OCI-LY7 (cell line): ENCODE measurements at regions not wholly inside any gene's neighbourhood (a gene's known extent, or its start where the extent isn't known, plus 50 kb on each side); places are given as distances from the start of the nearest gene placed in this dataset.

ENCODE experiments used
- BruUV-seq: library from RNA; stranded (reverse); fragments of 400-500 nt; replicated peaks from 2 replicates; lab custom pipeline; 2021; lab: Mats Ljungman, UMichigan
- CTCF ChIA-PET: fragments of 300-600 bp; sonication (Branson Sonifier 250); formaldehyde crosslinking; loops from one replicate; lab custom pipeline; 2022; ENCODE audit warnings: antibody characterized with exemption; ENCODE audit not compliant: unreplicated experiment; lab: Charles Lee
- POLR2A ChIA-PET: fragments of 300-600 bp; sonication (Branson Sonifier 250); formaldehyde crosslinking; loops from one replicate; lab custom pipeline; 2022; ENCODE audit warnings: antibody characterized with exemption; lab: Charles Lee
- DNase-seq: peaks from one replicate; pipeline ENCODE4 v3.0.0-alpha.2; 2015; ENCODE audit warnings: low spot score
- H2AFZ ChIP-seq: fragments of 200-600 bp; sonication (generic), shearing (Covaris generic); 2 replicates; pipeline ENCODE4 v1.6.1; 2014; ENCODE audit warnings: mild to moderate bottlenecking, antibody characterized with exemption, low read length, moderate library complexity
- H3K27ac ChIP-seq: fragments of 200-600 bp; sonication (generic); 2 replicates; pipeline ENCODE4 v1.5.1; 2014; ENCODE audit warnings: mixed run types, low read depth, mild to moderate bottlenecking, moderate library complexity, low read length, inconsistent platforms; ENCODE audit not compliant: poor library complexity, severe bottlenecking
- H3K36me3 ChIP-seq: fragments of 200-600 bp; sonication (generic); 2 replicates; pipeline ENCODE4 v1.6.1; 2014; ENCODE audit warnings: mild to moderate bottlenecking, antibody characterized with exemption, low read length, moderate library complexity, mixed read lengths; ENCODE audit not compliant: insufficient read depth
- H3K4me1 ChIP-seq: fragments of 200-600 bp; sonication (generic); 2 replicates; pipeline ENCODE4 v1.5.1; 2014; ENCODE audit warnings: mild to moderate bottlenecking, low read length; ENCODE audit not compliant: insufficient read depth, poor library complexity, severe bottlenecking
- H3K4me2 ChIP-seq: fragments of 200-600 bp; sonication (generic); 2 replicates; pipeline ENCODE4 v1.6.1; 2014; ENCODE audit warnings: mild to moderate bottlenecking, low read length
- H3K4me3 ChIP-seq: fragments of 200-600 bp; sonication (generic); 2 replicates; pipeline ENCODE4 v1.5.1; 2014; ENCODE audit warnings: mild to moderate bottlenecking, low read depth, low read length; ENCODE audit not compliant: poor library complexity, severe bottlenecking
- H3K79me2 ChIP-seq: fragments of 200-600 bp; sonication (generic); 2 replicates; pipeline ENCODE4 v1.6.1; 2016; ENCODE audit warnings: low read depth, mild to moderate bottlenecking, low read length, moderate library complexity, mixed read lengths; ENCODE audit not compliant: insufficient read depth
- H3K9me2 ChIP-seq: fragments of 200-600 bp; sonication (generic); 2 replicates; pipeline ENCODE4 v1.6.1; 2016; ENCODE audit warnings: mild to moderate bottlenecking, low read length, mixed read lengths; ENCODE audit not compliant: insufficient read depth
- H3K9me3 ChIP-seq: fragments of 200-600 bp; sonication (generic); 2 replicates; pipeline ENCODE4 v1.6.1; 2014; ENCODE audit warnings: mild to moderate bottlenecking, mixed run types, low read length, mixed read lengths
- H4K20me1 ChIP-seq: fragments of 200-600 bp; sonication (generic); 2 replicates; pipeline ENCODE4 v1.6.1; 2014; ENCODE audit warnings: mild to moderate bottlenecking, antibody characterized with exemption, low read length, moderate library complexity, mixed read lengths; ENCODE audit not compliant: insufficient read depth
- EZH2phosphoT487 ChIP-seq: fragments of 200-600 bp; sonication (generic); IDR thresholded peaks from 2 replicates; pipeline ENCODE4 v1.6.1; 2018; ENCODE audit warnings: low read depth, borderline replicate concordance, mild to moderate bottlenecking, mixed run types, antibody characterized with exemption, low read length, moderate library complexity, mixed read lengths
- intact Hi-C: fragments of 100-400 bp; cut with micrococcal nuclease; formaldehyde crosslinking; loops from one replicate; pipeline ENCODE4 v1.10.0; 2022; ENCODE audit not compliant: unreplicated experiment
- TF ChIP-seq, protein P1 (sequence below): fragments of 200-600 bp; sonication (generic); conservative IDR thresholded peaks from 2 replicates; pipeline ENCODE4 v1.5.1; 2014; ENCODE audit warnings: mild to moderate bottlenecking, antibody characterized with exemption, low read length, moderate library complexity, mixed read lengths

DNA sequence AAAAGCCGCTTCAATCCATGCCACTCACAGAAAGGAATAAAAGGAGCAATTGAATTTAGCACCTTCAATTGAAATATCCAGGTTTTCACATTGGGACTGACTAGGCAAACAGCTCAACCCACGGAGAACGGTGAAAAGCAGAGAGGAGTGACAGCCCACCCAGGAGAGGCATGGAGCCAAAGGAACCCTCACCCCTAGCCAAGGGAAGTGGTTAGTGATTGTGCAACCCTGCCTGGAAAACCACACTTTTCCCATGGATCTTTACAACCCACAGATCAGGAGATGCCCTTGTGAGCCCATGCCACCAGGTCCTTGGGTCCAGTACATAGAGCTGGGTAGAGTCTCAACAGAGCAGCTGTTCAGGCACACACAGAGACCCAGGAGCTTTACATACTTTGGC is 911.8 kb downstream of the EPHA7 start:
- Histone ChIP-seq H3K27ac (no peak overlapping the region), H3K36me3 (no peaks in the 10 kb centered on the region), H3K9me2 (no peaks in the 10 kb centered on the region), H3K9me3 (no peaks in the 10 kb centered on the region), H3K4me2 (no peak overlapping the region), H3K4me3 (no peak overlapping the region), H2AFZ (no peak overlapping the region), H3K4me1 (no peaks in the 10 kb centered on the region), H3K79me2 (no peaks in the 10 kb centered on the region), H4K20me1 (no peaks in the 10 kb centered on the region)
- DNase-seq: no peak
- intact Hi-C loops: no loop called here
- TF ChIP-seq, protein P1, sequence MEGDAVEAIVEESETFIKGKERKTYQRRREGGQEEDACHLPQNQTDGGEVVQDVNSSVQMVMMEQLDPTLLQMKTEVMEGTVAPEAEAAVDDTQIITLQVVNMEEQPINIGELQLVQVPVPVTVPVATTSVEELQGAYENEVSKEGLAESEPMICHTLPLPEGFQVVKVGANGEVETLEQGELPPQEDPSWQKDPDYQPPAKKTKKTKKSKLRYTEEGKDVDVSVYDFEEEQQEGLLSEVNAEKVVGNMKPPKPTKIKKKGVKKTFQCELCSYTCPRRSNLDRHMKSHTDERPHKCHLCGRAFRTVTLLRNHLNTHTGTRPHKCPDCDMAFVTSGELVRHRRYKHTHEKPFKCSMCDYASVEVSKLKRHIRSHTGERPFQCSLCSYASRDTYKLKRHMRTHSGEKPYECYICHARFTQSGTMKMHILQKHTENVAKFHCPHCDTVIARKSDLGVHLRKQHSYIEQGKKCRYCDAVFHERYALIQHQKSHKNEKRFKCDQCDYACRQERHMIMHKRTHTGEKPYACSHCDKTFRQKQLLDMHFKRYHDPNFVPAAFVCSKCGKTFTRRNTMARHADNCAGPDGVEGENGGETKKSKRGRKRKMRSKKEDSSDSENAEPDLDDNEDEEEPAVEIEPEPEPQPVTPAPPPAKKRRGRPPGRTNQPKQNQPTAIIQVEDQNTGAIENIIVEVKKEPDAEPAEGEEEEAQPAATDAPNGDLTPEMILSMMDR: no peak
- TF ChIP-seq EZH2phosphoT487: no peak
- BruUV-seq: no TSS peak
- ChIA-PET CTCF (no interaction called here), POLR2A (no interaction called here)

DNA sequence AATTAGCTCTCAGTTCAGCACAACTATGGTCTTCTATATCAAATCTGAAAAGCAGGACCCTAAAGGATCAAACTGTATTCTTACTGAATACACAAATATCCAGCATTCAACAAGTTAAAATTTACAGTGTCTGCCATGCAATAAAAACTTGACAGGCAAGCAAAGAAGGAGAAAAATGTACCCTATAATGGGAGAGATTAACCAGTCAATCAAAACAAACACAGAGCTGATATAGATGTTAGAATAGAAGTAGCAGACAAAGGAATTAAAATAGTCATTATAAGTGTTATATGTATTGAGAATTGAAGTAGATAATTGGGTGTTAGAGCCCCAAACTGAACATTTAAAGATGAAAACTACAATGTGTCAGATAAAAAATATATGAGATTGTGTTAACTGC is 914.9 kb downstream of the EPHA7 start:
- Histone ChIP-seq H4K20me1 (no peaks in the 10 kb centered on the region), H2AFZ (no peak overlapping the region), H3K4me1 (no peaks in the 10 kb centered on the region), H3K27ac (no peak overlapping the region), H3K4me2 (no peak overlapping the region), H3K9me3 (no peaks in the 10 kb centered on the region), H3K36me3 (no peaks in the 10 kb centered on the region), H3K4me3 (no peak overlapping the region), H3K9me2 (no peaks in the 10 kb centered on the region), H3K79me2 (no peaks in the 10 kb centered on the region)
- TF ChIP-seq, protein P1: no peak
- no peak for TF ChIP-seq EZH2phosphoT487
- intact Hi-C loops: no loop called here
- no peak for DNase-seq
- BruUV-seq: no TSS peak
- CTCF ChIA-PET: no interaction called here
- POLR2A ChIA-PET: interaction anchor here (0.8 kb wide), 1 partner anchor 9 kb away, joined by 3 read pairs; no protein-coding TSS in a partner anchor

DNA sequence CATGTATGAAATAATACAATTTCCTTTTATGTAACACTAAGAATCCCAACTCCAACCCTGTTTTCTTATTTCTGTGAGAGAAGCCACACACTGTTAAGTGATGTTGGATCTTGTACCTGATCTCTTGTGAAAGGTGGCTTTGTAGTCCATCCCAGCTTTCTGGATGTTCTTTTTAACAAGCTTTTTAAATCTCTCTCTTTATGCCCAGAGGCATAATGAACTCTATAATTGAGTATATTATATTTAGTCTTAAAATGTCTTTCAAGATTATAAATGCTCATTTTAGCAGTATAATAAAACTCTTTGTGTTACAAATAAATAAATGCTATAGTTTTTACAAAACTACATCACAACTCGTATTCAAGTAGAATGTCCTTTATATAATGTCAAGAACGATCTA is 922.1 kb downstream of the EPHA7 start:
- no peak overlapping the region for H3K27ac ChIP-seq
- H3K4me3 ChIP-seq: no peak overlapping the region
- no peaks in the 10 kb centered on the region for H3K9me2 ChIP-seq
- BruUV-seq: no TSS peak
- DNase-seq: no peak
- no peaks in the 10 kb centered on the region for H3K4me1 ChIP-seq
- CTCF ChIA-PET: no interaction called here
- POLR2A ChIA-PET: no interaction called here
- no peaks in the 10 kb centered on the region for H3K79me2 ChIP-seq
- H2AFZ ChIP-seq: no peak overlapping the region
- TF ChIP-seq, protein P1: no peak
- TF ChIP-seq EZH2phosphoT487: no peak
- H3K36me3 ChIP-seq: no peaks in the 10 kb centered on the region
- intact Hi-C loops: no loop called here
- no peak overlapping the region for H3K4me2 ChIP-seq
- no peaks in the 10 kb centered on the region for H3K9me3 ChIP-seq
- no peaks in the 10 kb centered on the region for H4K20me1 ChIP-seq
